Fibroblast of the aortic adventitia (primary cell): ENCODE measurements at regions not wholly inside any gene's neighbourhood (a gene's known extent, or its start where the extent isn't known, plus 50 kb on each side); places are given as distances from the start of the nearest gene placed in this dataset.

Experiments used
- DNase-seq: peaks from one replicate; pipeline ENCODE4 v3.0.0-alpha.2; 2010; ENCODE audit warnings: low read depth
- H3K4me3 ChIP-seq: 2 replicates; pipeline ENCODE4 v1.5.1; 2011; ENCODE audit warnings: low read depth, mild to moderate bottlenecking, control low read depth, low read length, moderate library complexity
- CTCF ChIP-seq: IDR thresholded peaks from 2 replicates; pipeline ENCODE4 v1.5.1; 2011; ENCODE audit warnings: mild to moderate bottlenecking, low read length, control low read depth, inconsistent platforms; ENCODE audit not compliant: insufficient read depth

- TF ChIP-seq CTCF, result no peak
- no peak for DNase-seq
- H3K4me3 ChIP-seq, result no peak overlapping the region
These were observed 1225.6 kb downstream of the VRK1 start for GRCh38 chr14:98022541-98023520.

- no peak for TF ChIP-seq CTCF
- no peak for DNase-seq
- no peak overlapping the region for H3K4me3 ChIP-seq
These were observed 1231.0 kb downstream of the VRK1 start for GRCh38 chr14:98028162-98028561.

GRCh38 chr14:98035396-98035795 is 1236.6 kb downstream of the BCL11B start:
- DNase-seq, result no peak
- H3K4me3 ChIP-seq, result no peak overlapping the region
- no peak for TF ChIP-seq CTCF

GRCh38 chr14:98037831-98038230 is 1234.2 kb downstream of the BCL11B start:
- no peak for TF ChIP-seq CTCF
- no peak overlapping the region for H3K4me3 ChIP-seq
- DNase-seq, result no peak

GRCh38 chr14:98056946-98057345 is 1215.1 kb downstream of the BCL11B start:
- no peak for DNase-seq
- TF ChIP-seq CTCF, result no peak
- no peak overlapping the region for H3K4me3 ChIP-seq

- no peak for DNase-seq
- no peak for TF ChIP-seq CTCF
These were observed 1212.9 kb downstream of the BCL11B start for GRCh38 chr14:98059106-98059505.

More at GRCh38 chr14:98059106-98059505, 1212.9 kb downstream of the BCL11B start:
- H3K4me3 ChIP-seq, result no peak overlapping the region
